SK-N-SH (cell line): ENCODE measurements at regions not wholly inside any gene's neighbourhood (a gene's known extent, or its start where the extent isn't known, plus 50 kb on each side); places are given as distances from the start of the nearest gene placed in this dataset.

ENCODE experiments used
- CTCF ChIA-PET: fragments of 300-600, 350-600 bp; formaldehyde crosslinking; extraction: SDS; loops from one replicate; lab custom pipeline; 2021; lab: Yijun Ruan, JAX
- POLR2A ChIA-PET: fragments of 350-600 bp; sonication (Branson Sonifier 250); formaldehyde crosslinking; extraction: SDS; loops from one replicate; lab custom pipeline; 2020; ENCODE audit warnings: antibody characterized with exemption, inconsistent platforms; lab: Yijun Ruan, JAX
- DNase-seq: peaks from one replicate; pipeline ENCODE4 v3.0.0; 2012
- H2AFZ ChIP-seq: fragments of 200-600 bp; sonication (generic); 2 replicates; pipeline ENCODE4 v1.8.1; 2016; ENCODE audit warnings: antibody characterized with exemption, mild to moderate bottlenecking, low read depth
- H3F3A ChIP-seq: fragments of 200-600 bp; sonication (generic); replicated peaks from 2 replicates; pipeline ENCODE3; 2016; ENCODE audit warnings: antibody characterized with exemption, mild to moderate bottlenecking; ENCODE audit not compliant: insufficient read depth
- H3K27ac ChIP-seq, 2 experiments: fragments of 200-500 bp in 1 of 2; fragments of 200-600 bp in 1 of 2; sonication (Bioruptor generic) in 1 of 2; sonication (generic), shearing (Covaris generic) in 1 of 2; 2 replicates each; pipeline versions ENCODE4 v1.5.1 to v1.6.1; 2014 to 2016; ENCODE audit warnings: low read depth in 2 of 2, inconsistent platforms in 1 of 2, low read length in 1 of 2, mild to moderate bottlenecking in 1 of 2, mixed read lengths in 1 of 2
- H3K27me3 ChIP-seq: fragments of 200-600 bp; sonication (generic), shearing (Covaris generic); 2 replicates; pipeline ENCODE4 v1.6.1; 2016; ENCODE audit warnings: mixed run types; ENCODE audit not compliant: insufficient read depth
- H3K36me3 ChIP-seq, 2 experiments: fragments of 200-500 bp in 1 of 2; fragments of 200-600 bp in 1 of 2; sonication (Bioruptor generic) in 1 of 2; sonication (generic) in 1 of 2; replicated peaks in 1 of 2; 2 replicates each; pipeline versions ENCODE3 to v1.5.1; 2014 to 2016; ENCODE audit warnings: low read length in 1 of 2, mild to moderate bottlenecking in 1 of 2; ENCODE audit not compliant: insufficient read depth in 2 of 2, control insufficient read depth in 1 of 2
- H3K4me1 ChIP-seq, 2 experiments: fragments of 200-500 bp in 1 of 2; fragments of 200-600 bp in 1 of 2; sonication (Bioruptor generic) in 1 of 2; sonication (generic), shearing (Covaris generic) in 1 of 2; 2 replicates each; pipeline versions ENCODE4 v1.5.1 to v1.6.1; 2014 to 2016; ENCODE audit warnings: low read depth in 1 of 2, low read length in 1 of 2, mixed run types in 1 of 2; ENCODE audit not compliant: insufficient read depth in 2 of 2, control insufficient read depth in 1 of 2
- H3K4me2 ChIP-seq: fragments of 200-600 bp; sonication (generic), shearing (Covaris generic); 2 replicates; pipeline ENCODE4 v1.6.1; 2017; ENCODE audit warnings: mixed run types
- H3K4me3 ChIP-seq, 2 experiments: fragments of 200-500 bp in 1 of 2; fragments of 200-600 bp in 1 of 2; sonication (Bioruptor generic) in 1 of 2; sonication (generic), shearing (Covaris generic) in 1 of 2; 2 replicates each; pipeline versions ENCODE4 v1.5.1 to v1.8.1; 2014 to 2016; ENCODE audit warnings: low read depth in 2 of 2, inconsistent platforms in 1 of 2, low read length in 1 of 2, mild to moderate bottlenecking in 1 of 2, mixed read lengths in 1 of 2, moderate library complexity in 1 of 2
- H3K79me2 ChIP-seq: fragments of 200-600 bp; sonication (generic); 2 replicates; pipeline ENCODE4 v1.8.1; 2017; ENCODE audit warnings: mild to moderate bottlenecking; ENCODE audit not compliant: insufficient read depth
- H3K9ac ChIP-seq: fragments of 200-600 bp; sonication (generic); 2 replicates; pipeline ENCODE4 v1.6.1; 2017; ENCODE audit warnings: mixed run types
- H3K9me2 ChIP-seq: fragments of 200-600 bp; sonication (generic); 2 replicates; pipeline ENCODE4 v1.6.1; 2017; ENCODE audit warnings: mixed run types
- H3K9me3 ChIP-seq: fragments of 200-600 bp; sonication (generic); 2 replicates; pipeline ENCODE4 v1.6.1; 2017; ENCODE audit warnings: mixed run types, mild to moderate bottlenecking, moderate library complexity
- H4K20me1 ChIP-seq: fragments of 200-600 bp; sonication (generic); 2 replicates; pipeline ENCODE4 v1.6.1; 2017; ENCODE audit warnings: mild to moderate bottlenecking, mixed run types; ENCODE audit not compliant: insufficient read depth
- CTCF ChIP-seq: fragments of 200-600 bp; sonication (generic); IDR thresholded peaks from 2 replicates; pipeline ENCODE4 v1.6.1; 2017; ENCODE audit warnings: antibody characterized with exemption, mild to moderate bottlenecking, moderate library complexity
- ELF1 ChIP-seq: IDR thresholded peaks from 2 replicates; pipeline ENCODE4 v1.4.0; 2012
- GABPA ChIP-seq: IDR thresholded peaks from 2 replicates; pipeline ENCODE4 v1.4.0; 2012; ENCODE audit warnings: low read depth, mild to moderate bottlenecking
- GATA2 ChIP-seq: sonication (generic); formaldehyde crosslinking; IDR thresholded peaks from 2 replicates; pipeline ENCODE4 v1.5.0; 2020; ENCODE audit warnings: mild to moderate bottlenecking, missing genetic modification reagents
- MAX ChIP-seq: IDR thresholded peaks from 2 replicates; pipeline ENCODE4 v1.4.0; 2012; ENCODE audit warnings: low read depth
- MEF2A ChIP-seq: IDR thresholded peaks from 2 replicates; pipeline ENCODE4 v1.4.0; 2012; ENCODE audit warnings: low read depth, borderline replicate concordance
- NRF1 ChIP-seq: IDR thresholded peaks from 2 replicates; pipeline ENCODE4 v1.6.1; 2012; ENCODE audit warnings: low read depth, mild to moderate bottlenecking, low read length
- POLR2AphosphoS5 ChIP-seq: IDR thresholded peaks from 2 replicates; pipeline ENCODE4 v1.6.1; 2012; ENCODE audit warnings: low read depth, low read length
- REST ChIP-seq: IDR thresholded peaks from 2 replicates; pipeline ENCODE4 v1.6.1; 2012; ENCODE audit warnings: mild to moderate bottlenecking, low read depth, low read length, moderate library complexity
- TAF1 ChIP-seq: IDR thresholded peaks from 2 replicates; pipeline ENCODE4 v1.6.1; 2012; ENCODE audit warnings: low read depth, mild to moderate bottlenecking, low read length, moderate library complexity, borderline replicate concordance
- TEAD4 ChIP-seq: IDR thresholded peaks from 2 replicates; pipeline ENCODE4 v1.4.0; 2012; ENCODE audit warnings: mild to moderate bottlenecking, borderline replicate concordance; ENCODE audit not compliant: insufficient read depth
- USF2 ChIP-seq: fragments of 150-350 bp; IDR thresholded peaks from 2 replicates; pipeline ENCODE4 v1.6.1; 2017; ENCODE audit warnings: antibody characterized with exemption, low read length, low read depth, borderline replicate concordance
- ZBTB33 ChIP-seq: IDR thresholded peaks from 2 replicates; pipeline ENCODE4 v1.4.0; 2012; ENCODE audit warnings: low read depth, borderline replicate concordance

GRCh38 chr4:138399081-138399480 is 156.9 kb upstream of the SLC7A11 start:
- DNase-seq: no peak
- H3K79me2 ChIP-seq: no peaks in the 10 kb centered on the region
- no peak overlapping the region for H3K9ac ChIP-seq
- H3K4me3 ChIP-seq: no peak overlapping the region
- H2AFZ ChIP-seq: no peak overlapping the region
- H3K36me3 ChIP-seq: no peaks in the 10 kb centered on the region
- ChIA-PET POLR2A (no interaction called here), CTCF (interaction anchor here (1.1 kb wide), 1 partner anchor 21 kb away, joined by 3 read pairs; no protein-coding TSS in a partner anchor)
- H3F3A ChIP-seq: no peaks in the 10 kb centered on the region
- H3K27me3 ChIP-seq: no peaks in the 10 kb centered on the region
- H3K9me3 ChIP-seq: no peaks in the 10 kb centered on the region
- no peak overlapping the region for H3K4me2 ChIP-seq
- no peak overlapping the region for H3K27ac ChIP-seq
- TF ChIP-seq ELF1 (no peak), TEAD4 (no peak), GATA2 (CRISPR knock-in tag) (no peak), ZBTB33 (no peak), TAF1 (no peak), REST (no peak), GABPA (no peak), MAX (no peak), NRF1 (no peak), MEF2A (no peak), CTCF (no peak), POLR2AphosphoS5 (no peak), USF2 (no peak)
- H4K20me1 ChIP-seq: no peaks in the 10 kb centered on the region
- H3K9me2 ChIP-seq: no peaks in the 10 kb centered on the region
- no peaks in the 10 kb centered on the region; a peak in 1 of 4 replicates for H3K4me1 ChIP-seq
